ENCODE measurements at regions not wholly inside any gene's neighbourhood (a gene's known extent, or its start where the extent isn't known, plus 50 kb on each side); places are given as distances from the start of the nearest gene placed in this dataset.
"Not testable (repeated sequence)": the region's sequence is repeated elsewhere in the genome, so short reads cannot be mapped to it uniquely, and the experiment has no call there.

DNA sequence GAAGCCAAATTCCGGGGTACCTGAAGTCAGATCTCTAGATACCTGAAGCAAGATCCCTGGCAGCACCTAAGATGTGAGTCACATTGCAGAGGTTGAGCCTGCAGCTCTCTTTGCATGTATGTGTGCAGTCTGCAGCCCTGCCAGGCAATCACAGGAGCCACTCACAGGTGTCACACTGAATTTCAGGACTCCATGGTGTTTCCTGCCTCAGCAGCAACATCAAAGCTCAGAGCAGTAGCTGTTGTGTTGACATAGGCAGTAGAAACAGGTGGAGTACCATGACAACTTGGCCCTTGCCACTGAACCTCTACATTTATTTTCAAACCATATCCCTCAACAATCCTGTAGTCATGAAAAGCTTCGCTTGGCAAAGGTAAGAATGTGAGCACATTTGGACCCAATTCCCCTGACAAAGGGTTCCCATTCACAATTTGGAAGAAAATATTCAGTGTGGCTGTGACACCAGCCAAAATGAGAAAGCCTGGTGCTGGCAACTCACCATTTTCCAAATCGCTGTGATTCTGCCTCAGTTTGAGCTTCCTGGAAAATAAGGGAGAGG, 419.8 kb upstream of the NFIA start:
- Histone ChIP-seq H3K4me3 (ENCODE audit: low read depth, low read length, poor library complexity, severe bottlenecking) (no peak overlapping the region), H2AFZ (ENCODE audit: low read length) (no peak overlapping the region), H3K27ac (ENCODE audit: low read depth, low read length, poor library complexity, severe bottlenecking) (no peak overlapping the region), H3K9me2 (ENCODE audit: insufficient read depth, low read length) (no peaks in the 10 kb centered on the region), H4K20me1 (ENCODE audit: insufficient read depth, low read length) (no peaks in the 10 kb centered on the region), H3K36me3 (ENCODE audit: insufficient read depth, low read length) (no peaks in the 10 kb centered on the region), H3K4me2 (ENCODE audit: low read length) (no peak overlapping the region), H3K9me3 (ENCODE audit: low read length) (no peaks in the 10 kb centered on the region), H3K4me1 (ENCODE audit: insufficient read depth, low read length, poor library complexity, severe bottlenecking) (no peaks in the 10 kb centered on the region), H3K79me2 (ENCODE audit: insufficient read depth, low read depth, low read length) (no peaks in the 10 kb centered on the region)
- ChIA-PET POLR2A (no interaction called here), CTCF (ENCODE audit: unreplicated experiment) (no interaction called here)
- BruUV-seq (replicated peaks), result no TSS peak
- DNase-seq (ENCODE audit: low spot score), result no peak
- TF ChIP-seq EZH2phosphoT487 (IDR thresholded peaks at IDR 0.05; ENCODE audit: borderline replicate concordance, low read depth, low read length), result no peak
- TF ChIP-seq, protein P1, sequence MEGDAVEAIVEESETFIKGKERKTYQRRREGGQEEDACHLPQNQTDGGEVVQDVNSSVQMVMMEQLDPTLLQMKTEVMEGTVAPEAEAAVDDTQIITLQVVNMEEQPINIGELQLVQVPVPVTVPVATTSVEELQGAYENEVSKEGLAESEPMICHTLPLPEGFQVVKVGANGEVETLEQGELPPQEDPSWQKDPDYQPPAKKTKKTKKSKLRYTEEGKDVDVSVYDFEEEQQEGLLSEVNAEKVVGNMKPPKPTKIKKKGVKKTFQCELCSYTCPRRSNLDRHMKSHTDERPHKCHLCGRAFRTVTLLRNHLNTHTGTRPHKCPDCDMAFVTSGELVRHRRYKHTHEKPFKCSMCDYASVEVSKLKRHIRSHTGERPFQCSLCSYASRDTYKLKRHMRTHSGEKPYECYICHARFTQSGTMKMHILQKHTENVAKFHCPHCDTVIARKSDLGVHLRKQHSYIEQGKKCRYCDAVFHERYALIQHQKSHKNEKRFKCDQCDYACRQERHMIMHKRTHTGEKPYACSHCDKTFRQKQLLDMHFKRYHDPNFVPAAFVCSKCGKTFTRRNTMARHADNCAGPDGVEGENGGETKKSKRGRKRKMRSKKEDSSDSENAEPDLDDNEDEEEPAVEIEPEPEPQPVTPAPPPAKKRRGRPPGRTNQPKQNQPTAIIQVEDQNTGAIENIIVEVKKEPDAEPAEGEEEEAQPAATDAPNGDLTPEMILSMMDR (conservative IDR thresholded peaks at IDR 0.05; ENCODE audit: low read length), result no peak
- intact Hi-C loops (cut with micrococcal nuclease; ENCODE audit: unreplicated experiment), result no loop called here

DNA sequence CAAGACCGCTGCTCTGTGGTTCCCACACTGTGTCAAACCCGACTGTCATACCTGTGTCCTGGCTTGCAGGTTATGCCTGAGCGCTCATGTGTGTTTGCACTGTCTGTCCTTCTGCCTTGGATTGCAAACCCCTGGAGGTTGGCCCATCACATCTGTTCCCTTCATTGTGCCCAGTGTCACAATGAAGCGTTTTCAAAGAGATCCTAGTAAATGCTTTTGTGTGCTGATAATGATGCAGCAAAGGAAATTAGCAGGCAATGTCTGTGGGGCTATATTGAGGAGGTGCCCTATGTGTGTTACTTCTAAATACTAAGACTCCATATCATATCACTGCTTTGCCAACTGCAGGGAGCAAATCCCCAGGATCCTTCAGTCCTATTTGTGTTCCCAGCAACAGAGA, 424.4 kb upstream of the NFIA start:
- Histone ChIP-seq H4K20me1 (ENCODE audit: insufficient read depth, low read length) (no peaks in the 10 kb centered on the region), H3K4me1 (ENCODE audit: insufficient read depth, low read length, poor library complexity, severe bottlenecking) (no peaks in the 10 kb centered on the region), H2AFZ (ENCODE audit: low read length) (no peak overlapping the region), H3K9me3 (ENCODE audit: low read length) (no peaks in the 10 kb centered on the region), H3K36me3 (ENCODE audit: insufficient read depth, low read length) (no peaks in the 10 kb centered on the region), H3K4me3 (ENCODE audit: low read depth, low read length, poor library complexity, severe bottlenecking) (no peak overlapping the region), H3K9me2 (ENCODE audit: insufficient read depth, low read length) (no peaks in the 10 kb centered on the region), H3K27ac (ENCODE audit: low read depth, low read length, poor library complexity, severe bottlenecking) (no peak overlapping the region), H3K4me2 (ENCODE audit: low read length) (no peak overlapping the region), H3K79me2 (ENCODE audit: insufficient read depth, low read depth, low read length) (no peaks in the 10 kb centered on the region)
- intact Hi-C loops (cut with micrococcal nuclease; ENCODE audit: unreplicated experiment), result no loop called here
- DNase-seq (ENCODE audit: low spot score), result no peak
- BruUV-seq (replicated peaks), result no TSS peak
- POLR2A ChIA-PET, result no interaction called here
- TF ChIP-seq, protein P1 (conservative IDR thresholded peaks at IDR 0.05; ENCODE audit: low read length), result no peak
- no peak for TF ChIP-seq EZH2phosphoT487 (IDR thresholded peaks at IDR 0.05; ENCODE audit: borderline replicate concordance, low read depth, low read length)
- CTCF ChIA-PET (ENCODE audit: unreplicated experiment), result no interaction called here

DNA sequence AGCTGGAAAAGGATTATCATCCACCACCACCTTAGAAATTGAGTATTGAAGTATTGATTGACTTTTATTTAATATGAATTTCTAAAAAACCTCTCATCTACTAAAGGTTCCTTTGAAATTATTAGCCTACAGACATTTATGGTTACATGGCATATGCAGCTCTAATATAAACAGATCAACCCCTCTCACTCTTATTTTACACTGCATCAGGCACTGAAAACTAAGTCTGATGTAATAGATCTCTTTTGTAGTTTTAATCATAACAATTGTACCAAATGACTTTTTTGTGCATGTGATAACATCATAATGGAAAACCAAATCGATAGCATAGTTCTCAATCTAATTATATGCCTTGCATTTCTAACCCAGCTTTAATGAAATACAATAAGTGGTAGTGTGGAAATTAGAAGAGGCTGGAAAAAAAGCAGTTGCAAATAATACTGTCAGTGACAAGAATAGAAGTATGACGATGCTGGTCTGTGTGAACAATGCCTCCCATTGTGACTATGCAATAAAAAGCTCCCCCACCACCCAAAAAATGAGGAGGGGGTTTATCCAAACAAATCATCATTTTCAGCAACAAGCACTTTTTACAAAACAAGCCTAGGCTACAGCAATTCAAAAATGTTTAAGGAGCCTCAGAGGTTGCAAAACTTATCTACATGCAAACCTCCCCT, 426.5 kb upstream of the NFIA start:
- Histone ChIP-seq H3K4me2 (ENCODE audit: low read length) (no peak overlapping the region), H3K36me3 (ENCODE audit: insufficient read depth, low read length) (no peaks in the 10 kb centered on the region), H3K9me3 (ENCODE audit: low read length) (no peaks in the 10 kb centered on the region), H2AFZ (ENCODE audit: low read length) (no peak overlapping the region), H3K79me2 (ENCODE audit: insufficient read depth, low read depth, low read length) (no peaks in the 10 kb centered on the region), H4K20me1 (ENCODE audit: insufficient read depth, low read length) (no peaks in the 10 kb centered on the region), H3K9me2 (ENCODE audit: insufficient read depth, low read length) (no peaks in the 10 kb centered on the region), H3K27ac (ENCODE audit: low read depth, low read length, poor library complexity, severe bottlenecking) (no peak overlapping the region), H3K4me1 (ENCODE audit: insufficient read depth, low read length, poor library complexity, severe bottlenecking) (no peaks in the 10 kb centered on the region), H3K4me3 (ENCODE audit: low read depth, low read length, poor library complexity, severe bottlenecking) (no peak overlapping the region)
- DNase-seq (ENCODE audit: low spot score), result no peak
- no peak for TF ChIP-seq EZH2phosphoT487 (IDR thresholded peaks at IDR 0.05; ENCODE audit: borderline replicate concordance, low read depth, low read length)
- TF ChIP-seq, protein P1 (conservative IDR thresholded peaks at IDR 0.05; ENCODE audit: low read length), result no peak
- no TSS peak for BruUV-seq (replicated peaks)
- ChIA-PET CTCF (ENCODE audit: unreplicated experiment) (no interaction called here), POLR2A (interaction anchor here (0.6 to 0.7 kb wide), 2 partner anchors 46 to 270 kb away, joined by 3 read pairs; no protein-coding TSS in a partner anchor)
- intact Hi-C loops (cut with micrococcal nuclease; ENCODE audit: unreplicated experiment), result no loop called here

DNA sequence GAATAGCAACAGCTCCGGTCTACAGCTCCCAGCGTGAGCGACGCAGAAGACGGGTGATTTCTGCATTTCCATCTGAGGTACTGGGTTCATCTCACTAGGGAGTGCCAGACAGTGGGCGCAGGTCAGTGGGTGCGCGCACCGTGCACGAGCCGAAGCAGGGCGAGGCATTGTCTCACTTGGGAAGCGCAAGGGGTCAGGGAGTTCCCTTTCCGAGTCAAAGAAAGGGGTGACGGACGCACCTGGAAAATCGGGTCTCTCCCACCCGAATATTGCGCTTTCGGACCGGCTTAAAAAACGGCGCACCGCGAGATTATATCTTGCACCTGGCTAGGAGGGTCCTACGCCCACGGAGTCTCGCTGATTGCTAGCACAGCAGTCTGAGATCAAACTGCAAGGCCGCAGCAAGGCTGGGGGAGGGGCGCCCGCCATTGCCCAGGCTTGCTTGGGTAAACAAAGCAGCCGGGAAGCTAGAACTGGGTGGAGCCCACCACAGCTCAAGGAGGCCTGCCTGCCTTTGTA, 442.3 kb upstream of the NFIA start:
- intact Hi-C loops (cut with micrococcal nuclease; ENCODE audit: unreplicated experiment); DNase-seq (ENCODE audit: low spot score); H3K9me3 ChIP-seq (ENCODE audit: low read length): not testable (repeated sequence)

More for the DNA sequence above, 442.3 kb upstream of the NFIA start:
- POLR2A ChIA-PET; H2AFZ ChIP-seq (ENCODE audit: low read length); H3K36me3 ChIP-seq (ENCODE audit: insufficient read depth, low read length); H3K79me2 ChIP-seq (ENCODE audit: insufficient read depth, low read depth, low read length); H3K27ac ChIP-seq (ENCODE audit: low read depth, low read length, poor library complexity, severe bottlenecking); H3K9me2 ChIP-seq (ENCODE audit: insufficient read depth, low read length); H4K20me1 ChIP-seq (ENCODE audit: insufficient read depth, low read length); H3K4me3 ChIP-seq (ENCODE audit: low read depth, low read length, poor library complexity, severe bottlenecking); CTCF ChIA-PET (ENCODE audit: unreplicated experiment); H3K4me1 ChIP-seq (ENCODE audit: insufficient read depth, low read length, poor library complexity, severe bottlenecking); H3K4me2 ChIP-seq (ENCODE audit: low read length); BruUV-seq (replicated peaks): not testable (repeated sequence)

Data from OCI-LY7 (cell line).